ENCODE measurements at regions not wholly inside any gene's neighbourhood (a gene's known extent, or its start where the extent isn't known, plus 50 kb on each side); places are given as distances from the start of the nearest gene placed in this dataset.

DNA sequence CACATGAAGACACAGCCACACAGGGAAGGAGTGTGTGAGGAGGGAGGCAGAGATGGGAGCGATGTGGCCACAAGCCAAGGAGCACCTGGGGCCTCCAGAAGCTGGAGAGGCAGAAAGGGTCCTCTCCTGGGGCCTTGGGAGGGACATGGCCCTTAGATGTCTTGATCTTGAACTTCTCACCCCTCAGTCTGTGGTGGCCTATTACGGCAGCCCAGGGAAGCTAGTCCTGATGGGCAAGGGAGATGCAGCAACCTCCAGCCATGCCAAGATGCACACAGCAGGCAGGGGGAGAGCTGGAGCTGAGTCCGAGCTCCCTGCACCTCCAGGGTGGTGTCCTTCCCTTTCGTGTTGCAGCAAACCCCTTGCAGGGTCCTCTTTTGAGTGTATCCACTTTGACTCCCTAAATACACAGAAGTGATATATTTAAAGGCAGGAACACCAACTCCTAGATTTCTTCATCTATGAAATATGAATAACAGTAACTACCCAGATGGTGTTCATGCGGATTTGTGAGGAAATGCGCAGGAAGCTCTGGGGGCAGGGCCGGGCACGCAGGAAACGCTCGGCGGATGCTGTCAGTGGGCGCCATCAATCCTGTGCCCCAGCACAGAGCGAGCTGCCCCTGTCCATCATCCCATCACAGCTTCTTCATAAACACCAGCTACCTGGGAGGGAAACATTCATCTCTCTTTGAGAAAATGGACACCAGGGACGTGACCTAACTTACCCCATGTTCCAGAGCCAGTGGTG lies 230.4 kb upstream of the MYT1L start:
- no peak for DNase-seq (ENCODE audit: low read depth in 2 of 2, low spot score in 1 of 2)

GRCh38 chr2:2560374-2561015 lies 229.4 kb upstream of the MYT1L start:
- DNase-seq (ENCODE audit: low read depth in 2 of 2, low spot score in 1 of 2) = no peak

DNA sequence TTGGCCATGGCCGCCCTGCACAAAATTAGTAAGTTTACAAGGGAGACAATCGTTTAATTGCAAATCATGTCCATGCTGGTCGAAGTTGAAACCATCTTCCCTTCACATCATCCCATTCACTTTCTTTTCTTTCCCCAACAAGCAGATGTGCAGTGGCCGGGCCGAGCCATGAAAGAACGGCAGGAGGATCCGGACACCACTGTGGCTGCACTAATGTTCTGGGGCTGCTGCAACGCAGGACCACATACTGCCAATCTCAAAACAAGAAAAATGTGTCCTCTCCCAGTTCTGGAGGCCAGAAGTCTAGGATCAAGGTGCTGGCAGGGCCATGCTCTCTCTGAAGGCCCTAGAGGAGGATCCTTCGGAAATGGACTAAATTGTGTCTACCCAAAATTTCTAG lies 227.4 kb upstream of the MYT1L start:
- DNase-seq (ENCODE audit: low read depth in 2 of 2, low spot score in 1 of 2) = no peak

- DNase-seq (ENCODE audit: low read depth in 2 of 2, low spot score in 1 of 2) = no peak
These were observed 226.4 kb upstream of the MYT1L start for GRCh38 chr2:2557475-2557874.

GRCh38 chr2:2550856-2551255 lies 219.8 kb upstream of the MYT1L start:
- DNase-seq (ENCODE audit: low read depth in 2 of 2, low spot score in 1 of 2) = no peak

- no peak for DNase-seq (ENCODE audit: low read depth in 2 of 2, low spot score in 1 of 2)
These were observed 216.8 kb upstream of the MYT1L start for GRCh38 chr2:2547911-2548310.

- DNase-seq (ENCODE audit: low read depth in 2 of 2, low spot score in 1 of 2) = no peak
These were observed 216.4 kb upstream of the MYT1L start for GRCh38 chr2:2547451-2547850.

DNA sequence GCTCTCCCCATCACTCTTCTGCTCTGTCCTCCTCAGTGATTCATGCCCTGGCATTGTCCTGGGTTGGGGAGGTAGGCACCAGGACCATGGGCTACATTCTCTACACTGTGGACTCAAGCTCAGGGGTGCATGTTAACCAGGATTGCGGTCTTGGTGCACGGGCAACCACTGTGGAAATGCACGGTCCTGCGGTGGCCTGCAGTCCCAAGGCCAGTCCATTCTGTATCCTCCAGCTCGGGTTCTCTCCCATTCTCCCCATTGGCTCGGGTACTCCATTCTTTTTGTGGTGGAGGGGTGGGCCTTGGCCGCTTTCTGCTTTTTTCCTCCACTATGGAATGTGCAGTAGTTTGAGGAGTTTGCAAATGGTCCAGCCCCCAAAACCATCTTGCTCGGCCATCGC lies 215.0 kb upstream of the MYT1L start:
- DNase-seq (ENCODE audit: low read depth in 2 of 2, low spot score in 1 of 2) = no peak

DNA sequence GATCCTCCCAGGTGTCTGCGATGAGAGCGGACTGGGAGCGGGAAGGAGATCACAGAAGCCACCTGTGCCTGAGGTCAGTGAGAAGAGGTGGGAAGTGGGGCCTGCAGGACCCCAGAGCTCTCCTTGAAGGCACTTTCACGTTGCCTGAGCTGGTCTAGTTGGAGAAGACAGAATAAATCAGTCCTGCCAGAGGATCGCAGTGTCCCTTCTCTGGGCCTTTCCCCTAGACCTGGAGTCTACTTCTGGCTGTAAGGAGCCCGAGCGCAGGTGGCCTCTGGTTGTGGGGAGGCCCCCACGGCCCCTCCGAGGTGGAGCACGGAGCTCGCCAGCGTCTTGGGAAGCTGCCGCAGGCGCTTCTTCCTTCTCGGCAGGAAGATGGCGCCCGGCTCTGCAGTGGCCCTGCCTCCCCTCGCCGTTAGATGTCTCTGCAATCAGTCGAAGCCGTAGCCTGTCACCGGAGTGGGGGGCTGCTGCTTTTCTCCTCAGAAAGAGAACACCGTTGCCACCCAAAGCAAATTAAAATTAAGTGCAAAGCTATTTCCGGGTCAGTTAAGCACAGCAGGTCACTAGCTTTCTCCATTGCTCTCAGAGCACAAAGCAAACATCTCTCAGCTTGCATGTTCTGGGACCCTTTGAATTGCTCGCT lies 212.0 kb upstream of the MYT1L start:
- no peak for DNase-seq (ENCODE audit: low read depth in 2 of 2, low spot score in 1 of 2)

- DNase-seq (ENCODE audit: low read depth in 2 of 2, low spot score in 1 of 2) = no peak
These were observed 211.2 kb upstream of the MYT1L start for GRCh38 chr2:2542316-2542715.

- DNase-seq (ENCODE audit: low read depth in 2 of 2, low spot score in 1 of 2) = no peak
These were observed 209.3 kb upstream of the MYT1L start for GRCh38 chr2:2540406-2540805.

- DNase-seq (ENCODE audit: low read depth in 2 of 2, low spot score in 1 of 2) = no peak
These were observed 205.5 kb upstream of the MYT1L start for GRCh38 chr2:2536416-2537056.

GRCh38 chr2:2530334-2530733 lies 199.3 kb upstream of the MYT1L start:
- no peak for DNase-seq (ENCODE audit: low read depth in 2 of 2, low spot score in 1 of 2)

GRCh38 chr2:2528846-2529245 lies 197.8 kb upstream of the MYT1L start:
- DNase-seq (ENCODE audit: low read depth in 2 of 2, low spot score in 1 of 2) = no peak

- DNase-seq (ENCODE audit: low read depth in 2 of 2, low spot score in 1 of 2) = no peak
These were observed 196.1 kb upstream of the MYT1L start for GRCh38 chr2:2527148-2527547.

DNA sequence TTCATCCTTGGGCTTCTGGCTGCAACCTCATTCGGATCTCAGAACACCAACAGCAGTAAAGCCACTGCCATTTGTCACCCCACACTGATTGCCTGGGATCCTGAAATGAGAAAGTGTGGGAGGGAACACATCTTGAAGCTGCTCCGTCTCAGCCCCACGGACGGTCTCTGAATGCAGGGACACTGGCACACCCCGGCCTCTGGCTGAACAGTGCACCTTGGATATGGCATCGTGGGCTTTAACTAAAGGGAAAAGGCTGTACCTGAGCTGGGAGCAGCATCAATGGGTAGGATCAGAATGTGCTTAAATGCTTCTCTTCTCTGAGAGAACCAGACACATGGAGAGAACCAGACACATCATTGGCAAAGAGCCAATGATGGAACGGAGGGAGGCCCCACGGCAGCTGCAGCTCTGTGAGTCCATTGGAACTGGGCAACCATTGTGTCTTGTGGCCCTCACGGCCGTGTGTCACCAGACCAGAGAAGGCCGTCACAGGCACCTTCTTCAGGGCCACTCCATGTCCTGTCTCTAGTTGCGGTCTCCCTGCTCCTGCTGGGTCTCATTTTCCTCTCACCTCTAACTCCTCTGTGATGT lies 193.4 kb upstream of the MYT1L start:
- no peak for DNase-seq (ENCODE audit: low read depth in 2 of 2, low spot score in 1 of 2)

GRCh38 chr2:2523461-2524347 lies 192.6 kb upstream of the MYT1L start:
- no peak for DNase-seq (ENCODE audit: low read depth in 2 of 2, low spot score in 1 of 2)

DNA sequence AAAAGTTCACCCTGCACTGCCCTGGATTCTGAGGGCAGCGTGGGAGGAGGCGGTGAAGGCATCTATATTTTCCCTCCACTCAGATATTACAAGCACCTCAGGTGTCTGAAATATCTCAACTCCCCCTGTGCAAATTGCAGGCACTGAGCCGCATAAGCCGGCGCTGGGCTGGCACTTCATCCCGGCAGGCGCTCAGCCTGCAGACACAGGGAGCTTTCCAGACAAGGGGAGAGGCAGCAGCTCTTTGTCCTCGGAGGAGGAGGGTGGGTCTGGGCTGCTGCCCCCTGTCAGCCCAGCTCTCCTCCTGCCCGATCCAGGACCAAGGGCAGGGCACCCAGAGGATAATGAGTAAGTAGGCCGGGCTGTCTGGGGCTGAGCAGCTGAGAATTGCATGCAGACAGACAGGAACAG lies 189.3 kb upstream of the MYT1L start:
- no peak for DNase-seq (ENCODE audit: low read depth in 2 of 2, low spot score in 1 of 2)

DNA sequence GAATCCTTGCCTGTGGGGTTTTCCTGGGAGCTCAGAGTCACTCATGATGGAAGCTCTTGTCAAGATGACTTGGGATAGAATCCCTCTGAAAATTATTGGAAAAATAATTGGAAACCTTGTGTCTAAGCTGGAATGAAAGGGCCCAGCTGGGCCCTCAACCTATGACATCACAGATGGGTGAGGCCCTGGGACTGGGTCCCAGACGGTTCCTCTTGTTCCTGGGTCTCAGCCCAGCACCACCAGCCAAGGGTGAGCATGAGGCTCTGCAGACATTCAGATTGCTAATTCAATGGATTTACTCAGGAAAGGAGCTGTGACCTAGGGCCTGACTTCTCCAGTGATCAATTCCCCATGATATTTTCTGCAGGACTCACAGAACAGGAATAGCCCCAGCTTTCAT lies 188.3 kb upstream of the MYT1L start:
- DNase-seq (ENCODE audit: low read depth in 2 of 2, low spot score in 1 of 2) = no peak

GRCh38 chr2:2517399-2517798 lies 186.3 kb upstream of the MYT1L start:
- no peak for DNase-seq (ENCODE audit: low read depth in 2 of 2, low spot score in 1 of 2)

GRCh38 chr2:2516386-2516785 lies 185.3 kb upstream of the MYT1L start:
- no peak for DNase-seq (ENCODE audit: low read depth in 2 of 2, low spot score in 1 of 2)

Data from stimulated activated CD8-positive, alpha-beta memory T cell treated with anti-CD3 and anti-CD28 coated beads, Interleukin-4, amount 100 ng/mL, for 4 hours (primary cell).